Epithelial cell of esophagus (primary cell): ENCODE measurements at regions not wholly inside any gene's neighbourhood (a gene's known extent, or its start where the extent isn't known, plus 50 kb on each side); places are given as distances from the start of the nearest gene placed in this dataset.

Experiments used
- DNase-seq: peaks from one replicate; pipeline ENCODE4 v3.0.0; 2010; ENCODE audit warnings: low read depth
- H3K4me3 ChIP-seq: 2 replicates; pipeline ENCODE4 v1.5.1; 2011; ENCODE audit warnings: mild to moderate bottlenecking, low read length, control low read depth
- TF ChIP-seq, protein P1 (sequence below): IDR thresholded peaks from 2 replicates; pipeline ENCODE4 v1.5.1; 2011; ENCODE audit warnings: low read depth, mild to moderate bottlenecking, low read length, control low read depth, inconsistent platforms; ENCODE audit not compliant: insufficient read depth; ENCODE audit errors: missing control alignments

DNA sequence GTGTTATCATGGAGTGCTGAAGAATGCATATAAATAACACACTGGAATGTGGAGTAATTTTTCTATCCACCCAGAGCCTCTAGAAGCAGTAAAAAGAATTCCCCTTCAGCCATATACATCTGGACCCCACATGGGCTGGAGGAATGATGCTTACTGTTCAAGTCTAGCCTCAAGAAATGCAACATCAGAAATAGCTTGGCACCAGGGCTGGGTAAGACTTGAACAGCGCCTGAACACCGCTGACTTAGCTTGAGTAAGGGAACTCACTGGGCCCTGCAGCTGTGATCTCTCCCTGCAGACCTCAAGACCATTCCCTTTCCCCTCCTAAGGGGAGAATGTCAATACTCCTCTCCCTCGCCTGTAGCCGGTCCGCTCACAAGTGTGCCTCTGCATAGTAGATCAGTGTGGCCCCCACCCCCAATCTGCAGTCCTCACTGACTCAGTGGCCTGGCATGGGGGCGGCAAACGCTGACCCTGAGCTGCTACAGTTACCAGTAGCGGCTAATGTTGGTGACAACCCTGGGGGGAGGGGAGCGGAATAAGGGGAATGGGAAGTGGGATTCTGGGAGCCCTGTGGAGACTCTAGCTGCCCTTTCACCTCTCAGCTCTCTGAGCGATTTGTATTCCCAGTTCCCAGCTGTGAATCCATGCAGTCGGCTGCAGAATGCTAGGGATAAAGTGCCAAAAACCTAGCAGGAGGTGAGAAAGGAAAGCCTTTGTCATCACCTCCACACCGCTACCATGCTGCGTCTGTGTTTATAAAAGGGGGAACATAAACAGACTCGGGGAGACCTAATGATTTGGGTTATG, 483.9 kb downstream of the DISC1 start:
- no peak overlapping the region for H3K4me3 ChIP-seq
- no peak for DNase-seq
- TF ChIP-seq, protein P1, sequence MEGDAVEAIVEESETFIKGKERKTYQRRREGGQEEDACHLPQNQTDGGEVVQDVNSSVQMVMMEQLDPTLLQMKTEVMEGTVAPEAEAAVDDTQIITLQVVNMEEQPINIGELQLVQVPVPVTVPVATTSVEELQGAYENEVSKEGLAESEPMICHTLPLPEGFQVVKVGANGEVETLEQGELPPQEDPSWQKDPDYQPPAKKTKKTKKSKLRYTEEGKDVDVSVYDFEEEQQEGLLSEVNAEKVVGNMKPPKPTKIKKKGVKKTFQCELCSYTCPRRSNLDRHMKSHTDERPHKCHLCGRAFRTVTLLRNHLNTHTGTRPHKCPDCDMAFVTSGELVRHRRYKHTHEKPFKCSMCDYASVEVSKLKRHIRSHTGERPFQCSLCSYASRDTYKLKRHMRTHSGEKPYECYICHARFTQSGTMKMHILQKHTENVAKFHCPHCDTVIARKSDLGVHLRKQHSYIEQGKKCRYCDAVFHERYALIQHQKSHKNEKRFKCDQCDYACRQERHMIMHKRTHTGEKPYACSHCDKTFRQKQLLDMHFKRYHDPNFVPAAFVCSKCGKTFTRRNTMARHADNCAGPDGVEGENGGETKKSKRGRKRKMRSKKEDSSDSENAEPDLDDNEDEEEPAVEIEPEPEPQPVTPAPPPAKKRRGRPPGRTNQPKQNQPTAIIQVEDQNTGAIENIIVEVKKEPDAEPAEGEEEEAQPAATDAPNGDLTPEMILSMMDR = no peak

DNA sequence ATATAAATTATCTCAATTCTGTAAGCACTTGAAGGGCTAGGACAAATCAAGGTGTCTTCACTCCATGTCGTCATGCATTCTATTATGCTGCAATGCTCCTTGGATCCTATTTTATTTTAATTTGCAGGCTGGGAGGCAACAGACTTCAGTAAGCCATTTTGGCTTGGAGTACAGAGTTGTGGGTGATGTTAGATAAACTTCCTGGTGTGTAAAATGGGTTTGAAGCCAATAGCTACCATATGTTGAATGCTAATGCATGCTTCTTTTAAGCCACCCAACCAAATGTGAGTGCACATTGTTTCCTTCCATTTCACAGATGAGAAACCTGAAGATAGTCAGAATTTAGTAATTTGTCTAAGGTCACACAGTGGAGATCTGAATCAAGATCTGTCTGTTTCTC, 482.8 kb downstream of the DISC1 start:
- no peak for DNase-seq
- TF ChIP-seq, protein P1 = no peak
- H3K4me3 ChIP-seq = no peak overlapping the region

DNA sequence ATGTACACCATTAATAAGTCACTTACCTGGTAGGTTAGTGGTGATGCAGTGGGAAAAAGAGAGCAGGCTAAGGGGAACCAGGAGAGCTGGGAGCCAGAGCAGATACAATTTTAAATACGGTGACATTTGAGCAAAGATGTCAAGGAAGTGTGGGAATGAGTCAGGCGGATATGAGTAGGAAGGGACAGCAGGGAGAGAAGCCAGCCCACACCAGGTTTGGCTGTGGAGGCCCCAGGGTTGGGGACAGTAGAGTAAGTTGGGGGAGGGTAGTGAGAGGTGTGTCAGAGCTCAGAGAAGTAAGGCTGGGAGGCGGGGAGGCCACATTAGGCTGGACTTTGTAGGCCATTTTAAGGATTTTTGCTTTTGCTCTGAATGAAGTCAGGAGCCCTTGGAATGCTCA, 482.0 kb downstream of the DISC1 start:
- no peak overlapping the region for H3K4me3 ChIP-seq
- DNase-seq = no peak
- TF ChIP-seq, protein P1 = no peak

DNA sequence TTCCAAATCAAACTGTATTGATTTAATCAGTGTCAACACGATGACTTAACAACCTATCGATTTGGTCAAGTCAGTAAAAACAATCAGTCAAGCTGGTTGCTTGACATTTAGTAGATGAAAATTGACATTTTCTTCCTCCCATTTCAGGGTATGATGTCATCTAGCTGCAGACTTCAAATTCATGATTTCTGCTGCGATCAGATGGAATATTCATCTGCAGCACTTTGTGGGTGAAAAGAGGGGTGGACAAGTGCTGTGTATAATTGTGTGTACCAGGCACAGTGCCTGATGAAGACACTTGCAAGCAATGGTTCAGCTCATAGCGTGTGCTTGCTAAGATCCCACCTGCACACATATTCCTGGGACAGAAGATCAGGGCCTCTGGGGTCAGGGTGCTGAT, 479.8 kb downstream of the DISC1 start:
- DNase-seq = no peak
- TF ChIP-seq, protein P1 = no peak
- H3K4me3 ChIP-seq = no peak overlapping the region

DNA sequence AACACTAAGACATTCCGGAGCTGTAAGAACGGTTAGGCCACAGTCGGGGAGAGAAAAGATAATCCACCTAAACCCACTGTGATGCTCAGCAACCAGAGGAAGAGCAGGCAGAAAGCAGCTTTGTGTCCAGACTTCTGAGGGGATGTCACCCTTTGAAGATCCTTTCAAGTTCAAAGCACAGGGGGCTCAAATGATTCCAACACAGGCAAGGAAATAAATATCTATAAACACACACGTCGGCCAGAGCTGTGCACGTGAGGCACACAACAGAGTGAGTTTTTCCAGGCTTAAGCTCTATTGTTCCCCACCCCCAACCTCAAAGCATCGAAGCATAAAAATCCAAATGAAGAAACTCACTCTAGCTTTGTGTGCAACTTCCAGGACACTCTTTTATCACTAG, 479.0 kb downstream of the DISC1 start:
- no peak overlapping the region for H3K4me3 ChIP-seq
- TF ChIP-seq, protein P1 = no peak
- no peak for DNase-seq

DNA sequence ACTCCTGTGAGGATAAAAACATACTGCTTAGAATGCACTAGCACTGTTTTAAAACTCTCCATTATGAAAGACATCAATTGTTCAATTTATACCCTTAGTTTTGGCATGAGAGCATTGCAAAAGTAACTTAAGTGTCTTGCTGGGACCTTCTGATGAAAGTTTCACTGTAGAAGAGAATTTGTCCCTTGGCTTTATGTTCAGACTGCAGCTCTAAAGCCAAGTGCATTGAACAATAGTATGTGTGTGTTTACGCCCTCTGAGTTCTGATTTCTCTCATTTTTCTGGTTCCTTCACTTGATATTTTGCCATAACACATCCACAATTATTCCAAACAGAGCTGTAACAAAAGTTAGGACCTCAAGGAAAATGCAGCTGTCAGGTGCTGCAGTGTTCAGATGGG, 474.6 kb downstream of the DISC1 start:
- no peak for DNase-seq
- TF ChIP-seq, protein P1 = no peak
- H3K4me3 ChIP-seq = no peak overlapping the region

DNA sequence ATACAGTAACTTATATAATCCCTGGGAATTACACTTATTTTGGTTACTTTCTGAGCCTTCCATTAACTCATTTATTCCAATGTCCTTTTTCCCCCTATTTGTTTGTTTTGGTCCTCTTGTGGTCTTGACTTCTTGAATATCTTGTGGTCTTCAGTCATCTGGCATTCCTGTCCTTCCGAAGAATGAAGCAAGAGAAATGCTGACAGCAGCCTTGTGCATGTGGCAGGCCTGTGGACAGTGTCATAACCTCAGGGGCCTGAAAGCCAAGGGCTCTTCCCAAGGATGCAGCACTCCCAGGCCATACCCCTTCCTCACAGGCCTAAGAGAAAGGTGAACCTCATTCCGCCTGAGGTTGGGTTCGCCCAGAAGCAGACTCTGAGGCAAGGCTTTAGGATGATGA, 470.2 kb downstream of the DISC1 start:
- H3K4me3 ChIP-seq = no peak overlapping the region
- TF ChIP-seq, protein P1 = no peak
- no peak for DNase-seq
